ENCODE measurements at regions not wholly inside any gene's neighbourhood (a gene's known extent, or its start where the extent isn't known, plus 50 kb on each side); places are given as distances from the start of the nearest gene placed in this dataset.

- no peak overlapping the region for H3K4me3 ChIP-seq (ENCODE audit: low read length)
- H3K9ac ChIP-seq (ENCODE audit: extremely low read depth, low read length, poor library complexity, severe bottlenecking): no peak overlapping the region
- no peaks in the 10 kb centered on the region for H3K27me3 ChIP-seq (ENCODE audit: control insufficient read depth, insufficient read depth, low read length, poor library complexity, severe bottlenecking)
- TF ChIP-seq CTCF (conservative IDR thresholded peaks at IDR 0.05): no peak
- WGBS, 2 experiments (ENCODE audit: insufficient coverage in 1 of 2, insufficient read length in 1 of 2): 76 to 95% methylated on average over 3 to 7 of the region's 7 CpGs
- no peaks in the 10 kb centered on the region for H3K9me3 ChIP-seq (ENCODE audit: control insufficient read depth, low read length)
- no peak overlapping the region for H3K27ac ChIP-seq (ENCODE audit: low read depth, low read length)
- Mint-ChIP-seq H3K4me3 (no peak overlapping the region), H3K4me1 (no peaks in the 10 kb centered on the region), H3K27ac (no peak overlapping the region), H3K27me3 (ENCODE audit: insufficient read depth) (peaks cover 5% of the 10 kb centered on the region), H3K9me3 (no peaks in the 10 kb centered on the region), H3K36me3 (ENCODE audit: low read depth) (no peaks in the 10 kb centered on the region)
- H3K4me1 ChIP-seq (ENCODE audit: control insufficient read depth, insufficient read depth, low read length): no peaks in the 10 kb centered on the region
- no peaks in the 10 kb centered on the region for H3K36me3 ChIP-seq (ENCODE audit: control insufficient read depth, insufficient read depth, low read length)
- DNase-seq: no peak
Measured at GRCh38 chr16:50925758-50926357, 184.0 kb downstream of the CYLD start.

DNA sequence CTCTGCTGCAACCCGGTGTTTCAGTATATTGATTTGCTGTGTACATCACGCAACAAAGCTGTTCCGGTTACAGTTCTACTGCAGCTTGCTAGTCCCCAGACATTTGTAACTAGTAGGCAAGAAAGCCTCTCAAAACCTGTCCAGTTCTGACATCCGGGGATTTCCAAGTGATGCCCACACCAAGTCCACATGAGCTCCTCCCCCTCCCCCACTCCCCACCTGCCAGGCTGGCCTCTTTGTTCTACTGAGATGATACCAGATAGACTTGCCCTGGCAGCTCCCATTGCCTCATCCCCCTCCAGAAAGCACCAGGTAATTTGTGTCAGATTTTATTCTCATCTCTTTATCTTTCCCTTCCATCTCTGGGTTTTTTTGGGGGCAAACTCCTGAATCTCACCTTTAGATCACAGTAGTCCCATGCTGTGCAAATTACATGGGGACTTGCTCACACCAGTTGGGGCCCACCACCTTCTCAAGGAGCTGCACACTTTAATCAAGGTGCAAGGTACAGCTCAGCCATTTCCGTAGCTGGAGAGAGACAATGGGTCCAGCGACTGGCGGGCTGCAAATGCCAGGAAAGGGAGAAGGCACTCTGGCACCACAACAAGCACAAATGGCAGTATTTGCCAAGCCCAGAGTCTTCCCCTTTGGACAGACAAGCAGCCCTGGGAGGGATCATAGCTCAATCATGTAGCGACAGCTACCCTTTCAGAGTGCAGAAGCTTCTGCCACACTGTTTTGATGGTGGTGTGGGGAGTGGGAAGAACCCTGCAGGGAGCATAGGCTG is 183.1 kb downstream of the CYLD start:
- H3K27me3 Mint-ChIP-seq (ENCODE audit: insufficient read depth): peaks cover 6% of the 10 kb centered on the region
- H3K4me1 Mint-ChIP-seq: no peaks in the 10 kb centered on the region
- Histone ChIP-seq H3K36me3 (ENCODE audit: control insufficient read depth, insufficient read depth, low read length) (no peaks in the 10 kb centered on the region), H3K4me1 (ENCODE audit: control insufficient read depth, insufficient read depth, low read length) (no peaks in the 10 kb centered on the region), H3K4me3 (ENCODE audit: low read length) (no peak overlapping the region), H3K27me3 (ENCODE audit: control insufficient read depth, insufficient read depth, low read length, poor library complexity, severe bottlenecking) (no peaks in the 10 kb centered on the region), H3K9ac (ENCODE audit: extremely low read depth, low read length, poor library complexity, severe bottlenecking) (no peak overlapping the region), H3K9me3 (ENCODE audit: control insufficient read depth, low read length) (no peaks in the 10 kb centered on the region), H3K27ac (ENCODE audit: low read depth, low read length) (no peak overlapping the region)
- no peak overlapping the region for H3K4me3 Mint-ChIP-seq
- TF ChIP-seq CTCF (conservative IDR thresholded peaks at IDR 0.05): no peak
- no peaks in the 10 kb centered on the region for H3K36me3 Mint-ChIP-seq (ENCODE audit: low read depth)
- 92 to 97% methylated on average over 7 to 8 of the region's 8 CpGs for WGBS, 2 experiments (ENCODE audit: insufficient coverage in 1 of 2, insufficient read length in 1 of 2)
- no peak overlapping the region for H3K27ac Mint-ChIP-seq
- H3K9me3 Mint-ChIP-seq: no peaks in the 10 kb centered on the region
- DNase-seq: no peak

DNA sequence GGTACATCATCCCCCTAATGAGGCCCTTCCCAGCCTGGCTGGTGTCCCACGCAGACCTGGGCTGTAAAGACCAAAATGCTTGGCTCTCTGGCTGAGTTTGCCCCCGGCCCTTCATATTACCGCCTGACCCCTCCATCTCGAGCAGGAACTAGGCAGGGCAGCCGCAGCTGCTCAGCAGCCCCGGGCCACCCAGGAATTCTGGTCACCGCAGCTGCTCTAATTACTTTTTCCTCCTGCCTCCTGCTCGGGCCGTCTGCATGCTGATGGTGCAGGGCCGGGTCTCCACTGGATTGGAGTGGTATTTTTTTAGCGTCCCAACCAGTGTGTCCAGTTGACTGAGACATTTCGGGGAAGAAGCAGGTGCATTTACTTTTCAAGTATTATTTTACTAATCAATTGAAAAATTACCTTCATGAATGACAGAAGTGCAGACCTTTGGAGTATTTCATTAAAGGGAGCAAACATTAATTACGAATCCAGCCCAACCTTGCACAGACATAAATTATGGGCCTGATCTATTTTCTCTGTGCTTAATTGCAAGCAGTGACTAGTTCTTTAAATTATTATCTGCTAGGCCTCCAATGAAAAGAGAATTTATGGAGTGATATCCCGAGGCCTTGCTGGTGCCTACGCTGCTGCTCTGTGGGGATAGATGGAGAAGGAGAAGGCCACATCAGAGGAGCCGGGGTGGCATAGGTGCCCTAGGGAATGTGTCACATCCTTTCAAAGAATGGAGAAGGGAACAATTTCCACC is 176.2 kb downstream of the CYLD start:
- H3K4me3 Mint-ChIP-seq: no peak overlapping the region
- Histone ChIP-seq H3K9ac (ENCODE audit: extremely low read depth, low read length, poor library complexity, severe bottlenecking) (no peak overlapping the region), H3K4me1 (ENCODE audit: control insufficient read depth, insufficient read depth, low read length) (no peaks in the 10 kb centered on the region), H3K27ac (ENCODE audit: low read depth, low read length) (no peak overlapping the region), H3K9me3 (ENCODE audit: control insufficient read depth, low read length) (no peaks in the 10 kb centered on the region), H3K4me3 (ENCODE audit: low read length) (no peak overlapping the region), H3K36me3 (ENCODE audit: control insufficient read depth, insufficient read depth, low read length) (no peaks in the 10 kb centered on the region), H3K27me3 (ENCODE audit: control insufficient read depth, insufficient read depth, low read length, poor library complexity, severe bottlenecking) (no peaks in the 10 kb centered on the region)
- 92 to 100% methylated on average over 1 to 15 of the region's 16 CpGs for WGBS, 2 experiments (ENCODE audit: insufficient coverage in 1 of 2, insufficient read length in 1 of 2)
- no peak for TF ChIP-seq CTCF (conservative IDR thresholded peaks at IDR 0.05)
- H3K4me1 Mint-ChIP-seq: no peaks in the 10 kb centered on the region
- no peaks in the 10 kb centered on the region for H3K36me3 Mint-ChIP-seq (ENCODE audit: low read depth)
- no peaks in the 10 kb centered on the region for H3K9me3 Mint-ChIP-seq
- H3K27me3 Mint-ChIP-seq (ENCODE audit: insufficient read depth): peaks cover 9% of the 10 kb centered on the region
- DNase-seq: no peak
- no peak overlapping the region for H3K27ac Mint-ChIP-seq
